Adrenal gland (tissue), 5 donors: ENCODE measurements at regions not wholly inside any gene's neighbourhood (a gene's known extent, or its start where the extent isn't known, plus 50 kb on each side); places are given as distances from the start of the nearest gene placed in this dataset.

Experiments used
- CTCF ChIP-seq, 6 experiments: fragments of 450-650 bp in 4 of 6; fragments of 200-600 bp in 2 of 6; sonication (generic) in 1 of 6; IDR thresholded peaks; 1 replicate in 5 of 6; 2 replicates in 1 of 6; pipeline versions ENCODE4 v1.5.1 to v1.8.0; 2016 to 2021; ENCODE audit warnings: antibody characterized with exemption in 6 of 6, mild to moderate bottlenecking in 2 of 6, moderate library complexity in 1 of 6
- POLR2A ChIP-seq, 2 donors: fragments of 450-650 bp; IDR thresholded peaks; one replicate each; pipeline ENCODE4 v1.6.1; 2017; ENCODE audit warnings: antibody characterized with exemption in 2 of 2, mild to moderate bottlenecking in 2 of 2, moderate library complexity in 1 of 2
- donor health status: DM: no; HTN: no; CAD: no.

GRCh38 chr7:23938937-23939552, 229.0 kb downstream of the STK31 start:
- TF ChIP-seq CTCF (IDR thresholded peaks at IDR 0.05) = peak in 1 of 6 experiments; percentile 17
- TF ChIP-seq POLR2A (IDR thresholded peaks at IDR 0.05) = no peak
